WTC11 (cell line): ENCODE measurements at regions not wholly inside any gene's neighbourhood (a gene's known extent, or its start where the extent isn't known, plus 50 kb on each side); places are given as distances from the start of the nearest gene placed in this dataset.

Source experiments
- ATF2 ChIP-seq: sonication (generic); formaldehyde crosslinking; IDR thresholded peaks from 2 replicates; pipeline ENCODE4 v1.8.1; 2022; ENCODE audit warnings: low read depth, missing genetic modification reagents, borderline replicate concordance
- CREB1 ChIP-seq: sonication (generic); formaldehyde crosslinking; IDR thresholded peaks from 2 replicates; pipeline ENCODE4 v1.8.0; 2023; ENCODE audit warnings: mild to moderate bottlenecking, missing genetic modification reagents
- CTCF ChIP-seq: fragments of 200-600 bp; IDR thresholded peaks from 2 replicates; pipeline ENCODE4 v1.8.0; 2022; ENCODE audit warnings: antibody characterized with exemption
- ELF4 ChIP-seq: sonication (generic); formaldehyde crosslinking; IDR thresholded peaks from 2 replicates; pipeline ENCODE4 v1.8.1; 2022; ENCODE audit warnings: low read depth, mild to moderate bottlenecking, moderate library complexity, missing genetic modification reagents
- GABPB1 ChIP-seq: sonication (generic); formaldehyde crosslinking; IDR thresholded peaks from 2 replicates; pipeline ENCODE4 v1.8.1; 2023; ENCODE audit warnings: mild to moderate bottlenecking, missing genetic modification reagents
- IRF1 ChIP-seq: sonication (generic); formaldehyde crosslinking; IDR thresholded peaks from 2 replicates; pipeline ENCODE4 v1.8.0; 2023; ENCODE audit warnings: missing genetic modification reagents
- MAX ChIP-seq: sonication (generic); formaldehyde crosslinking; IDR thresholded peaks from 2 replicates; pipeline ENCODE4 v1.8.0; 2022; ENCODE audit warnings: mild to moderate bottlenecking, missing genetic modification reagents
- MLX ChIP-seq: sonication (generic); formaldehyde crosslinking; IDR thresholded peaks from 2 replicates; pipeline ENCODE4 v1.8.1; 2023; ENCODE audit warnings: mild to moderate bottlenecking, missing genetic modification reagents, moderate library complexity
- TCF7 ChIP-seq: sonication (generic); formaldehyde crosslinking; IDR thresholded peaks from 2 replicates; pipeline ENCODE4 v1.8.0; 2022; ENCODE audit warnings: mild to moderate bottlenecking, low read depth, missing genetic modification reagents, moderate library complexity
- TEAD4 ChIP-seq: sonication (generic); formaldehyde crosslinking; IDR thresholded peaks from 2 replicates; pipeline ENCODE4 v1.8.0; 2022; ENCODE audit warnings: mild to moderate bottlenecking, missing genetic modification reagents
- USF2 ChIP-seq: sonication (generic); formaldehyde crosslinking; IDR thresholded peaks from 2 replicates; pipeline ENCODE4 v1.8.1; 2023; ENCODE audit warnings: mild to moderate bottlenecking, missing genetic modification reagents, moderate library complexity
- ZNF416 ChIP-seq: fragments of 250-450 bp; sonication (Bioruptor Pico); IDR thresholded peaks from 2 replicates; pipeline ENCODE4 v1.9.0; 2021; ENCODE audit warnings: mild to moderate bottlenecking, inconsistent platforms

GRCh38 chr1:17913326-17914115 lies 158.4 kb downstream of the ACTL8 start:
- TF ChIP-seq MLX (CRISPR knock-in tag) (no peak), ELF4 (CRISPR knock-in tag) (no peak), IRF1 (no peak), CTCF (no peak), MAX (no peak), GABPB1 (CRISPR knock-in tag) (no peak), ATF2 (CRISPR knock-in tag) (no peak), CREB1 (CRISPR knock-in tag) (no peak), TCF7 (CRISPR knock-in tag) (no peak), TEAD4 (no peak), USF2 (CRISPR knock-in tag) (no peak), ZNF416 (CRISPR knock-in tag) (no peak)
